Upper lobe of left lung (tissue), 6 donors: ENCODE measurements at regions not wholly inside any gene's neighbourhood (a gene's known extent, or its start where the extent isn't known, plus 50 kb on each side); places are given as distances from the start of the nearest gene placed in this dataset.

ENCODE experiments used
- ATAC-seq, 2 donors: fragments of 200-7000 bp; cut with Tn5 transposase; one replicate each; pipeline ENCODE4 v1.9.1; 2022; ENCODE audit warnings: mild to moderate bottlenecking in 2 of 2, moderate library complexity in 2 of 2; ENCODE audit not compliant: low FRiP score in 2 of 2
- DNase-seq, 2 donors: peaks; one replicate each; pipeline ENCODE4 v3.0.0-alpha.2; 2019 to 2020
- H3K27ac ChIP-seq, 4 donors: fragments of 200-600 bp; sonication (generic); one replicate each; pipeline ENCODE4 v1.5.1; 2016 to 2019
- H3K27me3 ChIP-seq, 4 donors: fragments of 200-600 bp; sonication (generic); one replicate each; pipeline ENCODE4 v1.5.1; 2017 to 2019
- H3K36me3 ChIP-seq, 4 donors: fragments of 200-600 bp; sonication (generic); one replicate each; pipeline ENCODE4 v1.5.1; 2016 to 2019
- H3K4me1 ChIP-seq, 4 donors: fragments of 200-600 bp; sonication (generic); one replicate each; pipeline ENCODE4 v1.5.1; 2018 to 2019
- H3K4me3 ChIP-seq, 4 donors: fragments of 200-600 bp; sonication (generic); one replicate each; pipeline ENCODE4 v1.5.1; 2017 to 2019; ENCODE audit warnings: mild to moderate bottlenecking in 2 of 4, moderate library complexity in 1 of 4
- H3K9me3 ChIP-seq, 4 donors: fragments of 200-600 bp; sonication (generic); one replicate each; pipeline ENCODE4 v1.5.1; 2018 to 2019
- EP300 ChIP-seq, 4 donors: sonication (generic); formaldehyde crosslinking; IDR thresholded peaks; one replicate each; pipeline ENCODE4 v1.5.1; 2017; ENCODE audit warnings: antibody characterized with exemption in 4 of 4, control low read depth in 2 of 4
- POLR2A ChIP-seq, 4 donors: fragments of 450-650 bp; IDR thresholded peaks; one replicate each; pipeline ENCODE4 v1.5.1; 2016 to 2017; ENCODE audit warnings: antibody characterized with exemption in 4 of 4, mild to moderate bottlenecking in 2 of 4
- POLR2AphosphoS5 ChIP-seq, 2 donors: sonication (generic); formaldehyde crosslinking; IDR thresholded peaks; one replicate each; pipeline ENCODE4 v1.5.1; 2017; ENCODE audit warnings: antibody characterized with exemption in 2 of 2
- WGBS, 2 donors: methylation state at CpG; one replicate each; pipeline ENCODE4 v1.1.5; 2017 to 2018; 5-methylcytosine and 5-hydroxymethylcytosine counted together
- TF ChIP-seq, protein P1 (sequence below), 6 experiments: fragments of 450-650 bp in 4 of 6; fragments of 200-600 bp in 2 of 6; sonication (generic) in 2 of 6; IDR thresholded peaks; one replicate each; pipeline ENCODE4 v1.5.1; 2016 to 2019; ENCODE audit warnings: antibody characterized with exemption in 6 of 6
- donor health status: DM: no; HTN: no; CAD: no; lungs with moderate emphysema.
- donor health status: DM: no; HTN: yes; CAD: no; lungs with severe emphysema.

- Histone ChIP-seq H3K27me3 (no peaks in the 10 kb centered on the region), H3K36me3 (no peaks in the 10 kb centered on the region), H3K27ac (peak overlapping the region in 3 of 4 donors; percentile 22 to 53 (median 34)), H3K9me3 (no peaks in the 10 kb centered on the region), H3K4me3 (no peak overlapping the region), H3K4me1 (peaks cover 0 to 8% (median 5%) of the 10 kb centered on the region in 4 donors)
- WGBS, 2 donors: 42 to 46% methylated on average over 3 of the region's 3 CpGs
- TF ChIP-seq POLR2A (IDR thresholded peaks at IDR 0.05) (no peak), EP300 (IDR thresholded peaks at IDR 0.05) (peak in 1 of 4 donors; percentile 41), POLR2AphosphoS5 (IDR thresholded peaks at IDR 0.05) (peak in 1 of 2 donors; percentile 70)
- TF ChIP-seq, protein P1, sequence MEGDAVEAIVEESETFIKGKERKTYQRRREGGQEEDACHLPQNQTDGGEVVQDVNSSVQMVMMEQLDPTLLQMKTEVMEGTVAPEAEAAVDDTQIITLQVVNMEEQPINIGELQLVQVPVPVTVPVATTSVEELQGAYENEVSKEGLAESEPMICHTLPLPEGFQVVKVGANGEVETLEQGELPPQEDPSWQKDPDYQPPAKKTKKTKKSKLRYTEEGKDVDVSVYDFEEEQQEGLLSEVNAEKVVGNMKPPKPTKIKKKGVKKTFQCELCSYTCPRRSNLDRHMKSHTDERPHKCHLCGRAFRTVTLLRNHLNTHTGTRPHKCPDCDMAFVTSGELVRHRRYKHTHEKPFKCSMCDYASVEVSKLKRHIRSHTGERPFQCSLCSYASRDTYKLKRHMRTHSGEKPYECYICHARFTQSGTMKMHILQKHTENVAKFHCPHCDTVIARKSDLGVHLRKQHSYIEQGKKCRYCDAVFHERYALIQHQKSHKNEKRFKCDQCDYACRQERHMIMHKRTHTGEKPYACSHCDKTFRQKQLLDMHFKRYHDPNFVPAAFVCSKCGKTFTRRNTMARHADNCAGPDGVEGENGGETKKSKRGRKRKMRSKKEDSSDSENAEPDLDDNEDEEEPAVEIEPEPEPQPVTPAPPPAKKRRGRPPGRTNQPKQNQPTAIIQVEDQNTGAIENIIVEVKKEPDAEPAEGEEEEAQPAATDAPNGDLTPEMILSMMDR (IDR thresholded peaks at IDR 0.05): no peak
- ATAC-seq (peak; percentile 79 to 94), DNase-seq (no peak)
Observed at GRCh38 chr1:96865731-96866685, 144.4 kb downstream of the PTBP2 start.

GRCh38 chr1:96872757-96873156, 151.2 kb downstream of the PTBP2 start:
- WGBS, 2 donors: 67 to 88% methylated on average over 1 to 2 of the region's 2 CpGs
- ATAC-seq: no peak
- DNase-seq: no peak
- TF ChIP-seq EP300 (IDR thresholded peaks at IDR 0.05): no peak
- TF ChIP-seq POLR2AphosphoS5 (IDR thresholded peaks at IDR 0.05): no peak
- TF ChIP-seq, protein P1 (IDR thresholded peaks at IDR 0.05): no peak
- TF ChIP-seq POLR2A (IDR thresholded peaks at IDR 0.05): no peak
- Histone ChIP-seq H3K9me3 (peaks cover 0 to 11% (median 6%) of the 10 kb centered on the region in 4 donors), H3K27ac (no peak overlapping the region), H3K4me3 (no peak overlapping the region), H3K36me3 (no peaks in the 10 kb centered on the region), H3K27me3 (no peaks in the 10 kb centered on the region), H3K4me1 (no peaks in the 10 kb centered on the region)

DNA sequence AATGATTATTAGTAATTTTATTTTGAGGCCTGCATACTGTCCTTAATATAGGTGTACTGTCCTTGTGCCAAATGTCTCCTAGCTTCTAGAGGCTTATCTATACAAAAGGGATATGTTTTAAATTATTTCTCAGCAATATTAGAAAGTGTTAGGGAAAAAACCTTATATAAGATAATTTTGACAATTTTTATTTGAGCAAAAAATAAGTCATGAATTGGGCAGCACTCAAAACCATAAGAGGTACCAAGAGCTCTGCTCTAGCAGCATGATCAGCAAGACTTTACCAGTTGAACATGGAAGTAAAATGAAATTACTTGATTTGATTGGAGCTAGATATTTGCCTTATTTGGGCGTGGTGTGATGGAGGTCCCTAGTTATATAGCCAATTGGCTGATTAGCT, 157.1 kb downstream of the PTBP2 start:
- no peaks in the 10 kb centered on the region for H3K27me3 ChIP-seq
- no peaks in the 10 kb centered on the region for H3K4me1 ChIP-seq
- H3K27ac ChIP-seq: no peak overlapping the region
- no peak overlapping the region for H3K4me3 ChIP-seq
- DNase-seq (no peak), ATAC-seq (no peak)
- H3K36me3 ChIP-seq: no peaks in the 10 kb centered on the region
- no peaks in the 10 kb centered on the region for H3K9me3 ChIP-seq
- TF ChIP-seq, protein P1 (IDR thresholded peaks at IDR 0.05): no peak
- TF ChIP-seq POLR2A (IDR thresholded peaks at IDR 0.05): no peak
- 55 to 72% methylated on average over 1 of the region's 1 CpG for WGBS, 2 donors

DNA sequence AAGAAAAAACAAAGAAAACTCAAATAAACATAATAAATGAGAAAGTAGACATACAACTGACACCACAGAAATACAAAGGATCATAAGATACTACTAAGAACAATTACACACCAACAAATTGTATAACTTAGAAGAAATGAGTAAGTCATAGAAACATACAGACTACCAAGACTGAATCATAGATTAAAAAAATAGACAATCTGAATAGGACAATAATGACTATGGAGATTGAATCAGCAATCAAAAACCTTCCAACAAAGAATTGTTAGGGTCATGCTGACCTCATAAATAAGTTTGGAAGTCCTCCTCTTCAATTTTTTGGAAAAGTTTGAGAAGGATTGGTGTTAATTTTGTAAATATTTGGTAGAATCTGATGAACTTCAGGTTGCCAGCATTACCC, 159.0 kb downstream of the PTBP2 start:
- TF ChIP-seq, protein P1 (IDR thresholded peaks at IDR 0.05): no peak
- TF ChIP-seq POLR2A (IDR thresholded peaks at IDR 0.05): no peak
- TF ChIP-seq POLR2AphosphoS5 (IDR thresholded peaks at IDR 0.05): no peak
- TF ChIP-seq EP300 (IDR thresholded peaks at IDR 0.05): no peak
- no peaks in the 10 kb centered on the region for H3K9me3 ChIP-seq
- ATAC-seq (no peak), DNase-seq (no peak)
- H3K27me3 ChIP-seq: no peaks in the 10 kb centered on the region
- no peaks in the 10 kb centered on the region for H3K4me1 ChIP-seq
- no peak overlapping the region for H3K4me3 ChIP-seq
- no peaks in the 10 kb centered on the region for H3K36me3 ChIP-seq
- no peak overlapping the region for H3K27ac ChIP-seq

DNA sequence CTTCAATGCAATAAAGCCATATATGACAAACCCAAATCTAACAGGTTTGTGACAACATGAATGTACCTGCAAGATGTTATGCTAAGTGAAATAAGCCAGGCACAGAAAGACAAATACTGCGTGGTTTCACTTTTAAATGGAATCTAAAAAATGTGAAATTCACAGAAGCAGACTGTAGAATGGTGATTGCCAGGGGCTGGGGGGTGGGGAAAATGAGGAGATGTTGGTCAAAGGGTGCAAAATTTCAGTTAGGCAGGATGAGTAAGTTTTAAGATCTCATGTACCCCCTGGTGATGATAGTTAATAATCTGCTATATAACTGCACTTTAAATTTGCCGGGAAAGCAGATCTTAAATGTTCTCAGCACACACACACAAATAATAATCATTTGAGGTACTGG, 160.5 kb downstream of the PTBP2 start:
- ATAC-seq: no peak
- no peak for DNase-seq
- Histone ChIP-seq H3K4me3 (no peak overlapping the region), H3K9me3 (no peaks in the 10 kb centered on the region), H3K4me1 (no peaks in the 10 kb centered on the region), H3K36me3 (no peaks in the 10 kb centered on the region), H3K27me3 (no peaks in the 10 kb centered on the region), H3K27ac (no peak overlapping the region)
- TF ChIP-seq, protein P1 (IDR thresholded peaks at IDR 0.05): no peak
- TF ChIP-seq EP300 (IDR thresholded peaks at IDR 0.05) (no peak), POLR2AphosphoS5 (IDR thresholded peaks at IDR 0.05) (no peak), POLR2A (IDR thresholded peaks at IDR 0.05) (no peak)
- WGBS, 2 donors: 65 to 72% methylated on average over 2 of the region's 2 CpGs
